SW480 (cell line): ENCODE measurements at regions not wholly inside any gene's neighbourhood (a gene's known extent, or its start where the extent isn't known, plus 50 kb on each side); places are given as distances from the start of the nearest gene placed in this dataset.
"Not testable (repeated sequence)": the region's sequence is repeated elsewhere in the genome, so short reads cannot be mapped to it uniquely, and the experiment has no call there.

Source experiments
- DNase-seq: peaks from one replicate; pipeline ENCODE4 v3.0.0-alpha.2; 2016; ENCODE audit warnings: low spot score

DNA sequence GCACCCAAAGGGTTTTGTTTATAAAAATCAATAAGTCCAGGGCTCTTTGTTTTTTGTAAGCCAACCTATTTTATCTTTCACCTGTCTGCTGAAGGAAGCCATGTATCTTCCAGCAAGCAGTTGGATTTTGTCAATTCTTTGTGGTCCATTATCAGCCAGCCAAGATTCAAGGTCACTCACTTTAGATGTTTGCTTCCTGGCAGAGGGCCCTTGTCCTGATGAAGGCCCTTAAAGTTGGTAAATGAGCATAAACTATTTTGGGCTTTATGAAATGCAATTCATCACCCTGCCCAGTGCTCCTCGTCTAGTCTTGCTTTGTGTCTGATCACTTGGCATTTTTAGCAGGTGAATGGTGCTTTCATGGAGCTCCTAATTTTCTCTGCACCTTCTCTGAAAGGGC is 1004.2 kb downstream of the GRID1 start:
- DNase-seq: no peak

GRCh38 chr10:85377029-85377806 is 989.4 kb downstream of the GRID1 start:
- no peak for DNase-seq

DNA sequence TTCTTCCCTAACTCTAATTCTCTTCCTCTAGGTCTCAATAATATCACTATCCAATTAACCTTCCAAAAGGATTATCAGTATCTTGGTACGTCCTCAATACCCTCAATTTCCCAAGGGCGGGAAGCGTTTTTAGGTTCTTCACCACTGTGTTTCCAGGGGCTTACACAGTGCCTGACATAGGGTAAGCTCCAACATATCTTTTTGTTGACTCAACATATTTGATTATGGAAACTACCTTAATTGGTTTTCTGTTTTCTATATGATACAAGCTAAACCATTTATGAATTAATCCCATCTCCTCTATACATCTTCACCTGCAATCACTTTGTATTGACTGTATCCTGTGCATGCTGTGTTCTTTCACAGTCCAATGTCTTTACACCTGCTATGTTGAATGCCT is 987.3 kb downstream of the GRID1 start:
- DNase-seq: no peak

DNA sequence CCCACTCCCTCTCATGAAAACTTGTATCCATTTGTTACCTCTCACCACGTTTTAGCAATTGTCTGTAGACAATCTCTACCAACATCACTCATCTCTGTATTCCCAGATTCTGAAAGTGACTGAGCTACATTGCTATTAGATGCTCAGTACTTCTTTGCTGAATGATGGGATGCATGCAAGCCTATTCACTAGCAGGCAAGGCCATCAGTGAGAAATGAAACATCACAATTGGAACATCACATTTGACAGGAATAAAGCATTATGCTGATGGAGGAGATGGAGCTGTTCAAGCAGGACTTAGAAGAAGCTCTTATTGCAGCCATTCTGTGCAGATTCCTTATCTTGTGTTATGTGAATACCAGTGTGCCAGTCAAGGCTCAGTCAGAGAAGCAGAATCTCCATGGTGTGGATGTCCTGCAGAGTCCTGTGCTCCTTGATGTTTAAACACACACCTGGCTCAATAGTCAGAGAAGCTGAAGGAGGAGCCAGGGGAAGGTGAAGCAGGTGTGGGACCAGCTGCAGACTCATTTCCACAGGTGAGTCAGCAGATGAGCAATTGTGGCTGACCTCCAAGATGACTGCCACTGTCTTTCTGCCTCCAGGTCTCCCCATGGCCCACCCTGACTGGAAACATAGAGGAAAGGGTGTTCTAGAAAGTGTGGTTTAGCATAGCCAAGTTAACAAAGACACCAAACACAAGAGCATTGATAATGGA is 965.5 kb downstream of the GRID1 start:
- DNase-seq: no peak

DNA sequence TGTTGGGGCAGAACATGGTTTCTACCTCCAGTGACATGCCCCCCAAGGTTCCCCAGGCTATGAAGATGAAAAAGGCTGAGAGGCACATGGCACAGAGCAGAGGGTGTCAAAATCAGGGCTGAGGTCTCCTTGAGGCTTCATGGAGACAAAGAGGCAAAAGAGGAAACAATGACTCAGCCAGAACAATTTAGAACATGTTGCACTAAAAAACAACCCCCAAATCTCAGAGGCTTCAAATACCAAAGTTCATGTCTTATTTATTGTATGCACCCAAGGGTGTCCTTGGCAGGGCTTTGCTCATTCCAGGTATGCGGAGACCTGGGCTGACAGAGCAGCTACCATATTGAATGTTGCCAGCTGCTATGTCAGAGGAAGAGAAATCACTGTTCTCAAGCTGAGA is 964.1 kb downstream of the GRID1 start:
- no peak for DNase-seq

DNA sequence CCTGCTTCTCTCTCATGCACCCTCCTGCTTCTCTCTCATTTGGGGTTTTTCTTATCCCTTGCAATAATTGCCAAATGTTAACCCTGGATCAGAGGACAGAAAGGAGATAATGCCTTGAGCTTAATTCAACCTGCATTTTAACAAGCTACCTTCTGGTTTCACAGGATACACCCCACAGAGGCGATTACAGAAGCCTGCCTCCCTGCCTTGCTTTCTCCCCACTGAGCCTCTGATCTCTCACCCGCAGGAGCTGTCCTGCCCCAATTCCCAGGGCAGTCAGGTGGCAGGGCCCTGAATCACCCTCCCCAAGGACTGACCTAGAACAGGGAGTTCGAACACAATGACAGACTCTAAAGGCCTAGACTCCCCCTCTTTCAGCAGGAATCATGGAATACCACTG is 959.5 kb downstream of the GRID1 start:
- DNase-seq: no peak

GRCh38 chr10:85408388-85408787 is 958.2 kb downstream of the GRID1 start:
- no peak for DNase-seq

- not testable (repeated sequence) for DNase-seq
Measured at GRCh38 chr10:85410586-85410985, 956.0 kb downstream of the GRID1 start.

DNA sequence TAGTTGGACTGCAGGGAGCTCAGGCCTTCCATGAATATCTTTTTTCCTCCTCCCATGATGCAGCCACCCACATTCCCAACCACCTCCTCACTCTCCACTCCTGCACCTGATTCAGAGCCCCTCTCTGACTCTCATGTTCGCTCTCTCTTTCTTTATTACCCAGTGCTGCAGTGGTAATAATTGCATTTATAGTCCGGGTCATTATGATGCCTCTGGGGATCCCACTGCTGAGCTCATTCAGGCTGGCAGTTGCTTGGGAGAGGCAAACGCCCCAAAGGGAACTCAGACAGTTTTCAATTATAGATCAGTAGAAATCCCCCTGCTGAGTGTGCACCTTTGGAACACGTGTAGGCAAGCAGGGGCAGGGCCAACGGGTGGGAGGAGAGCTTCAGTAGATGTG is 953.0 kb downstream of the GRID1 start:
- no peak for DNase-seq

DNA sequence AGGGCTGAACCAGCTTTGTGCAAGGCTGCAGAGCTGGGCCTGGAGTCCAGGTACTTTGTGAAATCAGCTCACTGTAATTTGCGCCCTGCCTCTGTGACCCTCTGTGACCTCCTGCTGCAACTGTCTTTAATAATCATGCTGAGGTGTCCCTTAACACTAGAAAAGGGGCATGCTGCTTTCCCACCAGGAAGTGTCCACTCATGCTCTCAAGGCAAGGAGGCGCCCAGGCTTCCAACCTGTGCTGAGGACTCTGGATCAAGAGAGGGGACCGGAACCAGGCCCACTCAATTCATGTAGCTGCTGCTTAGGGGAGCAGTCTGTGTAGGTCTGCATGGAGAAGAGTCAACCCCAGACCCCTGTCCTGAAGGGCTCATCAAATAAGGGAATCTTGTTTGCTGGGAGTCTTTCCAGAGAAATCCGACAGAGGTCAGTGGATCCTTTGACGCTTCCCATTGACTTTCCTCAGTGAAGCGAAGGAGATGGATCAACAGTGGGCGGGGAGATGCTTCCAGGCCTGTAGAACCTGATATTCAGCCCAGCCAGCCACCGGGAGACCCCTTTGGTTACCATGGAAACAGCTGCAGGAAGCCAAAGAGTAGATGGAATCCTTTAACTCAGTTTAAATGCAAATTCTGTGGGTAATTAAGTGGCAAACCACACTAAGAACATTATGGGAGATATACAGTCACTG is 945.9 kb downstream of the GRID1 start:
- no peak for DNase-seq

GRCh38 chr10:85421421-85421820 is 945.2 kb downstream of the GRID1 start:
- no peak for DNase-seq

DNA sequence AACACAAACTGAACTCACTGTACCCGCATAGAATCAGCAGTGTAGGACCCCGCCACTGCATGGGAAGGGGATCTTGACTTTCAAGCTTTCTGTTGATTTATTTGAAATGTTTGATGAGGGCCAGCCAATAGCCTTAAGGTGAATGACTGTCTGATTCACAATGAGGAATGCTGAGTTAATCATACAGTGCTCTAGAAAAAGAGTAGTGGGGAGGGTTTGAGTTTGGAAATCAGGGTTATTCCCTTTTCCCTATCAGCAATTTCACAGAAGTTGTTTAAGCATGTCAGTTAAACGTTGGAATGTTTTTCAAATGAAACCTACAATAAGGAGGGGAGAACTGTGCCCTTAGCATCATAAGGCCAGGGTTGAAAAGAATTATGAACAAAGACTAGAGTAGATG is 937.5 kb downstream of the GRID1 start:
- DNase-seq: no peak

GRCh38 chr10:85430991-85431390 is 935.6 kb downstream of the GRID1 start:
- DNase-seq: no peak

GRCh38 chr10:85433248-85433647 is 933.3 kb downstream of the GRID1 start:
- DNase-seq: no peak

GRCh38 chr10:85444868-85445267 is 921.7 kb downstream of the GRID1 start:
- no peak for DNase-seq

GRCh38 chr10:85445702-85446101 is 920.9 kb downstream of the GRID1 start:
- DNase-seq: no peak

DNA sequence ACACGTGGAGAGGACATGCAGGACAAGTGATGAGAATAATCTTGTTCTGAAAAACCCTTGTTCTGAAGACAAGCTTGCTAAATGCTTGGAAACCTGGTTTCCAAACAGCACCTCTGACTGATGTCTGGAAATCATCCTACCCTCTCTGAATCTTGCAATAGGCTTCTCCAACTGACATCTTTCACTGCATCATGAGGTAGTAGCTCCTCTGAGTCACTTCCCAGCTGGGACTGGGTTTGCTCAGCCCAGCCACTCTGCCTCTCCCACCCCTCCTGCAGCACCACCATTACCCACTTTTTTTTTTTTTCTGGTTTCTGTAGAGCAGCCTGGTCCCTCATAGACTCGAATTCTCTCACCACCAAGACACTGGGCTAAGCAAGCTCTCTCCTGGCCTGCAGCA is 919.8 kb downstream of the GRID1 start:
- no peak for DNase-seq

DNA sequence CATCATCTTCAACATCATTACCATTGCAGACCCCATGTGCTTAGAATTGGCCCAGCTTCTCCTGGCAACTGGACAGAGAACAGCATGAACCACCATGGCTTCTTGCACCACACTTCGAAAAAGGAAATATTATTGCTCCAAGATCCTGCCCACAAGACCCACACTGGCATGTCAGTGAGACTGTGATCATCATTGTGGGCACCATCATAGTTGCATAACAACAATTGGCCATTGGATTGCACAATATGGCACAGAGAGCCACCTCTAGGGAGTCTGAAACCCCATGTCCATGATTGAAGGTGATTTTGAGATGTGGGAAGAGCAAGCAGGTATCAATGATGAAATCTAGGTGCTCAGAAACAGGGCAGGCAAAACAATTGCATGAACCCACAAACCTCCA is 918.9 kb downstream of the GRID1 start:
- DNase-seq: no peak

- no peak for DNase-seq
Measured at GRCh38 chr10:85448716-85449115, 917.9 kb downstream of the GRID1 start.

DNA sequence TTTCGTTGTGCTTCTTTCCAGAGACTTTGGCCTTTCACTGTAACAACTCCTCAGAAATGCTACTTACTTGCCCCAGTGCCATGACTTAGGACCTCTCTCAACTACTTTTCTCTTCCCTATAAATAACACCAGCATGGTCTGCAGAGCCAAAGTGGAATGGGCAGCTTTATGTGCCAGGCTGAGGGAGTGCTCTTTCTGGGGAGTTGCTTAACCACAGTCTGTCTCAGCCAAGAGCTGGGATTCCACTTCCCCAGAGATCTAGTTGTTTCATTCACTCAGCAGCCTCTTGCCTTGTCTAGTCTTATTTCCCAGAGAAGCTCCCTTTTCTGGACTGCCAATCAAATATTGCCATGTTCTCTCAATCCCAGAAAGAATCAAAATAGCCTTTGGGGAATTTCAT is 912.2 kb downstream of the GRID1 start:
- DNase-seq: no peak

DNA sequence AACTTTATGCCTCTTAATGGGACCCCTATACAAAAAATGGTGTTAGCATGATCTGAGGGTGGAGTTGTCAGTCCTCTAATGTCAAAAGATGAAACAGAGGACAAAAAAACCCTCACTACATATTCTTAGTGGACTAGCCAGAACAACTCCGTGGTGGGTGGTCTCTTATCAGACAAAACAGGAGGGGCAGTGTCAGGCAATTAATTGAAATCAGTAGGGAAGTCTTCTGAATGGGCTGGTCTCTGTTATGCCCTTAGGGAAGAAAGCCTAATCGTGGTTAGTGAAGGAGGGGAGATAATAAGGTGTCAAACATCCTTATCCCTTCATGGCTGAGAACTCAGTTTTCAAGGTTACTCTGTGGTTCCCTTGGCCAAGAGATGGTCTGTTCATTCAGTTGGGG is 909.4 kb downstream of the GRID1 start:
- DNase-seq: no peak

- DNase-seq: no peak
Measured at GRCh38 chr10:85458324-85458723, 908.3 kb downstream of the GRID1 start.

- DNase-seq: no peak
Measured at GRCh38 chr10:85459906-85460305, 906.7 kb downstream of the GRID1 start.
